Smooth muscle cell (in vitro differentiated cells): ENCODE measurements at regions not wholly inside any gene's neighbourhood (a gene's known extent, or its start where the extent isn't known, plus 50 kb on each side); places are given as distances from the start of the nearest gene placed in this dataset.

Source experiments
- DNase-seq: peaks from one replicate; lab custom pipeline; 2025; ENCODE audit not compliant: unreplicated experiment; lab: John Stamatoyannopoulos, UW
- H2AFZ ChIP-seq: fragments of 200-600 bp; sonication (generic); 2 replicates; pipeline ENCODE4 v1.6.0; 2016; ENCODE audit warnings: antibody characterized with exemption, low read depth, mild to moderate bottlenecking
- H3F3A ChIP-seq: fragments of 200-600 bp; sonication (generic); 2 replicates; pipeline ENCODE4 v1.6.0; 2017; ENCODE audit warnings: antibody characterized with exemption, low read depth
- H3K27ac ChIP-seq: fragments of 200-600 bp; sonication (generic); 2 replicates; pipeline ENCODE4 v1.5.1; 2016; ENCODE audit warnings: low read depth, mild to moderate bottlenecking
- H3K27me3 ChIP-seq: fragments of 200-600 bp; sonication (generic); 2 replicates; pipeline ENCODE4 v1.6.1; 2016; ENCODE audit warnings: low read depth, mild to moderate bottlenecking
- H3K36me3 ChIP-seq: fragments of 200-600 bp; sonication (generic); 2 replicates; pipeline ENCODE4 v1.5.1; 2016; ENCODE audit warnings: low read depth
- H3K4me1 ChIP-seq: fragments of 200-600 bp; sonication (generic); 2 replicates; pipeline ENCODE4 v1.5.1; 2016; ENCODE audit warnings: low read depth
- H3K4me2 ChIP-seq: fragments of 200-600 bp; sonication (generic); 2 replicates; pipeline ENCODE4 v1.6.0; 2016; ENCODE audit warnings: mild to moderate bottlenecking
- H3K4me3 ChIP-seq: fragments of 200-600 bp; sonication (generic); 2 replicates; pipeline ENCODE4 v1.5.1; 2016; ENCODE audit warnings: mild to moderate bottlenecking
- H3K79me2 ChIP-seq: fragments of 200-600 bp; sonication (generic); 2 replicates; pipeline ENCODE4 v1.6.0; 2016; ENCODE audit warnings: low read depth, mild to moderate bottlenecking
- H3K9ac ChIP-seq: fragments of 200-600 bp; sonication (generic); 2 replicates; pipeline ENCODE4 v1.6.0; 2016; ENCODE audit warnings: low read depth
- H3K9me3 ChIP-seq: fragments of 200-600 bp; sonication (generic); replicated peaks from 2 replicates; pipeline ENCODE4 v1.5.1; 2016; ENCODE audit warnings: low read depth
- H4K20me1 ChIP-seq: fragments of 200-600 bp; sonication (generic); 2 replicates; pipeline ENCODE4 v1.6.0; 2016; ENCODE audit warnings: low read depth
- WGBS: methylation state at CpG from one replicate; pipeline ENCODE4 v1.1.7; 2016; ENCODE audit warnings: low lambda C conversion rate; 5-methylcytosine and 5-hydroxymethylcytosine counted together
- TF ChIP-seq, protein P1 (sequence below): fragments of 200-600 bp; sonication (generic); IDR thresholded peaks from 2 replicates; pipeline ENCODE4 v1.5.1; 2017; ENCODE audit warnings: borderline replicate concordance, mild to moderate bottlenecking, antibody characterized with exemption; ENCODE audit not compliant: insufficient read depth, poor library complexity, severe bottlenecking

DNA sequence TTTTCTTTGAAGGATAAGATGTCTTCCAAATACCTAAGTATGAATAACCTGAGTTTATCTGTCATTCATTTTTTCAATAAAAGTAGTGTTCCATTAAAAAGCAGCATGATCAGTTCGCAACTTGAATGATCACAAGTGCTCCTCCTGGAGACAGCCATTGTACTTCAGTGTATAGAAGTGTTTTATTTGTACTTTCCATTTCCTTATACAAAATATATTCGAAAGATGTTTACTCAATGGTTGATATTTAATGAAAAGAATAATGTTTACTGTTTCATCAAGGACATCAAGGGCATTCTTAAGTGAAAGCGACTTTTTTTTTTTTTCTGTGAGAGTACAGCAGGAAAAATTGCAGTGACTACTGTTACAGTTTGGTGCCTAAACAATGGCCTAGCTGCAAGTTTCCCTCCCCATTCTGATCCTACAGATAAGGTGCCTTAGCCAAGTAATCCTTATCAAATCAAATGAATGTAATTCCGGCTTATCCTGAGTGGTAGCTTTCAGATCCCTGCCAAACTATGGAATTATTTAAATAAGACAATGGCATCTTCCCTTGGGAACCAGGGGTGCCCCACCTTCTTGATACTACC is 69.0 kb upstream of the IL15 start:
- no peaks in the 10 kb centered on the region for H4K20me1 ChIP-seq
- no peak overlapping the region for H3K4me2 ChIP-seq
- H3K36me3 ChIP-seq: no peaks in the 10 kb centered on the region
- no peak overlapping the region for H3K9ac ChIP-seq
- no peak for DNase-seq
- H3K9me3 ChIP-seq: no peaks in the 10 kb centered on the region
- no peak overlapping the region for H3K27ac ChIP-seq
- H2AFZ ChIP-seq: no peak overlapping the region
- TF ChIP-seq, protein P1, sequence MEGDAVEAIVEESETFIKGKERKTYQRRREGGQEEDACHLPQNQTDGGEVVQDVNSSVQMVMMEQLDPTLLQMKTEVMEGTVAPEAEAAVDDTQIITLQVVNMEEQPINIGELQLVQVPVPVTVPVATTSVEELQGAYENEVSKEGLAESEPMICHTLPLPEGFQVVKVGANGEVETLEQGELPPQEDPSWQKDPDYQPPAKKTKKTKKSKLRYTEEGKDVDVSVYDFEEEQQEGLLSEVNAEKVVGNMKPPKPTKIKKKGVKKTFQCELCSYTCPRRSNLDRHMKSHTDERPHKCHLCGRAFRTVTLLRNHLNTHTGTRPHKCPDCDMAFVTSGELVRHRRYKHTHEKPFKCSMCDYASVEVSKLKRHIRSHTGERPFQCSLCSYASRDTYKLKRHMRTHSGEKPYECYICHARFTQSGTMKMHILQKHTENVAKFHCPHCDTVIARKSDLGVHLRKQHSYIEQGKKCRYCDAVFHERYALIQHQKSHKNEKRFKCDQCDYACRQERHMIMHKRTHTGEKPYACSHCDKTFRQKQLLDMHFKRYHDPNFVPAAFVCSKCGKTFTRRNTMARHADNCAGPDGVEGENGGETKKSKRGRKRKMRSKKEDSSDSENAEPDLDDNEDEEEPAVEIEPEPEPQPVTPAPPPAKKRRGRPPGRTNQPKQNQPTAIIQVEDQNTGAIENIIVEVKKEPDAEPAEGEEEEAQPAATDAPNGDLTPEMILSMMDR: no peak
- H3K27me3 ChIP-seq: no peaks in the 10 kb centered on the region
- WGBS: 89% methylated on average over 4 of the region's 4 CpGs
- H3F3A ChIP-seq: no peaks in the 10 kb centered on the region
- no peaks in the 10 kb centered on the region for H3K4me1 ChIP-seq
- H3K4me3 ChIP-seq: no peak overlapping the region
- H3K79me2 ChIP-seq: no peaks in the 10 kb centered on the region

DNA sequence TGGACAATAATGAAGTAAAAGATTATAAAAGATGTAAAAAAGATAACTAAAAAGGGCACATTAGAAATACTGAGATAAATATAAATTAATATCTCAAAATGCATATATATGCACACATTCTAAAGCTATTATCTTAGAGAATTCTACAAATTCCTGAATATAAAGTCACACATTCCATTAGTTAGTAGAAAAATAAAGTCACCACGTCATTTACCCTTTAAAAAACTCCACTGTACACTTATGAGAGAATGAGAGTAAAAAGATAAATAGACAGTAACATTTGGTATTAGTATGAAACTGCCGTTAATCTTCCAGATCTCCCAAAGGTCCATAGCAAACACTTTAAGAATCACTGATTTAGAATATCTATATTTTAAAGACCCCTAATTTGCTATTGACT is 67.2 kb upstream of the IL15 start:
- H3K4me2 ChIP-seq: no peak overlapping the region
- no peaks in the 10 kb centered on the region for H3K9me3 ChIP-seq
- no peak overlapping the region for H2AFZ ChIP-seq
- 50% methylated on average over 2 of the region's 2 CpGs for whole genome bisulfite sequencing
- H3K27ac ChIP-seq: no peak overlapping the region
- no peaks in the 10 kb centered on the region for H3F3A ChIP-seq
- no peaks in the 10 kb centered on the region for H3K27me3 ChIP-seq
- H3K79me2 ChIP-seq: no peaks in the 10 kb centered on the region
- no peaks in the 10 kb centered on the region for H3K36me3 ChIP-seq
- no peak overlapping the region for H3K9ac ChIP-seq
- no peak for DNase-seq
- H3K4me3 ChIP-seq: no peak overlapping the region
- TF ChIP-seq, protein P1: no peak
- H4K20me1 ChIP-seq: no peaks in the 10 kb centered on the region
- no peaks in the 10 kb centered on the region for H3K4me1 ChIP-seq

DNA sequence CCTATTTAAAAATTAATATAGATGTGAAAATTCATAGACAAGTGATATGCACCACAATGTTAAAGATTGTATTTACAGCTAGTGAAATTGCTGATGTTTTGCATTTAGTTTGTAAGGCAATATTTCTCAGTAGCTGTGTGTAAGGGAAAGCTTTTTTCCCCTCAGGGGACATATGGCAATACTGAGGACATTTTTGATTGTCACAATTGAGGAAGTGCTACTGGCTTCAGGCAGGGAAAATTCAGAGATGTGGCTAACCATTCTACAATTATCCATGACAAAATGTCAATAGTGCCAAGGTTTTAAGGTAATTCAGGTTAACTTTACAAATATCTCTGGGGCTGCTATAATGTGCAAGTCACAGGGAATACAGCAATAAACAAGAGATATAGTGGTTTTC is 66.1 kb upstream of the IL15 start:
- Histone ChIP-seq H3K36me3 (no peaks in the 10 kb centered on the region), H3F3A (no peaks in the 10 kb centered on the region), H3K4me1 (no peaks in the 10 kb centered on the region), H3K4me2 (no peak overlapping the region), H3K9ac (no peak overlapping the region), H2AFZ (no peak overlapping the region), H3K27me3 (no peaks in the 10 kb centered on the region), H3K9me3 (no peaks in the 10 kb centered on the region), H3K27ac (no peak overlapping the region), H3K4me3 (no peak overlapping the region), H4K20me1 (no peaks in the 10 kb centered on the region), H3K79me2 (no peaks in the 10 kb centered on the region)
- TF ChIP-seq, protein P1: no peak
- no peak for DNase-seq

DNA sequence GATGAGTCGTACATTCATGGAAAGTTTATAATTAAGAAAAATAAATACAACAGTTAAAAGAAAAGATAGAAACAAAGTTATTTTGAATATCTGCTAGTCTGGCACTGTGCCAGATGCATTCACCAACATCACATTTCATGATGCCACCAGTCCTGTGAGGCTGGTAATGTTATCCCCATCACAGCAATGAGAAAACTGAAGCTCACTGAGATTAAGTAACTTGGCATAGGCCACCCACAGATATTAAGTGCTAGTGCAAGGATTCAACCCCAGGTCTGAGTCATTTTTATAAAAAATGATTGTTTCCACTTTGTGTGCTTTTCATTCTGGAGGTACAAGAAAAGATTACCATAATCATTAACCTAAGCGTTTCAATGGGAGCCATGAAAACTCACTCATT is 65.0 kb upstream of the IL15 start:
- TF ChIP-seq, protein P1: no peak
- Histone ChIP-seq H3K79me2 (no peaks in the 10 kb centered on the region), H3K9ac (no peak overlapping the region), H3K4me3 (no peak overlapping the region), H4K20me1 (no peaks in the 10 kb centered on the region), H3K27ac (no peak overlapping the region), H3K27me3 (no peaks in the 10 kb centered on the region), H3K9me3 (no peaks in the 10 kb centered on the region), H3F3A (no peaks in the 10 kb centered on the region), H3K4me2 (no peak overlapping the region), H3K4me1 (no peaks in the 10 kb centered on the region), H3K36me3 (no peaks in the 10 kb centered on the region), H2AFZ (no peak overlapping the region)
- no peak for DNase-seq
- 94% methylated on average over 2 of the region's 2 CpGs for WGBS
